Fibroblast of lung (primary cell): ENCODE measurements at regions not wholly inside any gene's neighbourhood (a gene's known extent, or its start where the extent isn't known, plus 50 kb on each side); places are given as distances from the start of the nearest gene placed in this dataset.

Source experiments
- EZH2 ChIP-seq: IDR thresholded peaks from 2 replicates; pipeline ENCODE4 v1.5.1; 2012; ENCODE audit warnings: low read length, control low read depth, mild to moderate bottlenecking; ENCODE audit errors: missing control alignments
- TF ChIP-seq, protein P1 (sequence below), 2 donors: IDR thresholded peaks in 1 of 2; conservative IDR thresholded peaks in 1 of 2; 1 replicate in 1 of 2; 2 replicates in 1 of 2; pipeline ENCODE4 v1.5.1; 2011 to 2012; ENCODE audit warnings: low read length in 2 of 2, control low read depth in 1 of 2, inconsistent platforms in 1 of 2, low read depth in 1 of 2, mild to moderate bottlenecking in 1 of 2

- TF ChIP-seq, protein P1, sequence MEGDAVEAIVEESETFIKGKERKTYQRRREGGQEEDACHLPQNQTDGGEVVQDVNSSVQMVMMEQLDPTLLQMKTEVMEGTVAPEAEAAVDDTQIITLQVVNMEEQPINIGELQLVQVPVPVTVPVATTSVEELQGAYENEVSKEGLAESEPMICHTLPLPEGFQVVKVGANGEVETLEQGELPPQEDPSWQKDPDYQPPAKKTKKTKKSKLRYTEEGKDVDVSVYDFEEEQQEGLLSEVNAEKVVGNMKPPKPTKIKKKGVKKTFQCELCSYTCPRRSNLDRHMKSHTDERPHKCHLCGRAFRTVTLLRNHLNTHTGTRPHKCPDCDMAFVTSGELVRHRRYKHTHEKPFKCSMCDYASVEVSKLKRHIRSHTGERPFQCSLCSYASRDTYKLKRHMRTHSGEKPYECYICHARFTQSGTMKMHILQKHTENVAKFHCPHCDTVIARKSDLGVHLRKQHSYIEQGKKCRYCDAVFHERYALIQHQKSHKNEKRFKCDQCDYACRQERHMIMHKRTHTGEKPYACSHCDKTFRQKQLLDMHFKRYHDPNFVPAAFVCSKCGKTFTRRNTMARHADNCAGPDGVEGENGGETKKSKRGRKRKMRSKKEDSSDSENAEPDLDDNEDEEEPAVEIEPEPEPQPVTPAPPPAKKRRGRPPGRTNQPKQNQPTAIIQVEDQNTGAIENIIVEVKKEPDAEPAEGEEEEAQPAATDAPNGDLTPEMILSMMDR (conservative IDR thresholded peaks at IDR 0.05 in 1 of 2, IDR thresholded peaks at IDR 0.05 in 1 of 2; ENCODE audit: low read depth in 1 of 2, low read length in 2 of 2), result no peak
- TF ChIP-seq EZH2, result no peak
These were observed 569.6 kb downstream of the BRINP3 start for GRCh38 chr1:189908113-189908512.
